ENCODE measurements at regions not wholly inside any gene's neighbourhood (a gene's known extent, or its start where the extent isn't known, plus 50 kb on each side); places are given as distances from the start of the nearest gene placed in this dataset.

GRCh38 chr10:64814201-64814600, 1293.0 kb downstream of the REEP3 start:
- H3K9ac ChIP-seq (ENCODE audit: low read length), result no peak overlapping the region
- no peaks in the 10 kb centered on the region for H3K27me3 ChIP-seq (ENCODE audit: low read length)
- no peak overlapping the region for H3K27ac ChIP-seq (ENCODE audit: low read depth, low read length)
- H3F3A ChIP-seq (ENCODE audit: insufficient read depth), result no peaks in the 10 kb centered on the region
- H2AFZ ChIP-seq (ENCODE audit: low read depth, low read length, severe bottlenecking), result no peak overlapping the region
- H3K79me2 ChIP-seq (ENCODE audit: insufficient read depth, low read length), result no peaks in the 10 kb centered on the region
- H4K20me1 ChIP-seq (ENCODE audit: low read depth, low read length), result no peaks in the 10 kb centered on the region
- H3K36me3 ChIP-seq (ENCODE audit: low read length), result no peaks in the 10 kb centered on the region
- H3K9me3 ChIP-seq (ENCODE audit: insufficient read depth, low read length), result no peaks in the 10 kb centered on the region
- no peak overlapping the region for H3K4me2 ChIP-seq (ENCODE audit: low read depth, low read length, poor library complexity, severe bottlenecking)
- H3K9me2 ChIP-seq (replicated peaks; ENCODE audit: insufficient read depth, low read length), result no peaks in the 10 kb centered on the region
- TF ChIP-seq CTCF (IDR thresholded peaks at IDR 0.05; ENCODE audit: insufficient read depth, low read length, poor library complexity, severe bottlenecking) (no peak), EZH2phosphoT487 (conservative IDR thresholded peaks at IDR 0.05; ENCODE audit: low read length) (no peak)
- no peak overlapping the region for H3K4me3 ChIP-seq (ENCODE audit: insufficient read depth, low read length, poor library complexity, severe bottlenecking)

- Histone ChIP-seq H3K36me3 (ENCODE audit: low read length) (no peaks in the 10 kb centered on the region), H2AFZ (ENCODE audit: low read depth, low read length, severe bottlenecking) (no peak overlapping the region), H4K20me1 (ENCODE audit: low read depth, low read length) (no peaks in the 10 kb centered on the region), H3K27ac (ENCODE audit: low read depth, low read length) (no peak overlapping the region), H3K9me3 (ENCODE audit: insufficient read depth, low read length) (no peaks in the 10 kb centered on the region), H3K9me2 (replicated peaks; ENCODE audit: insufficient read depth, low read length) (no peaks in the 10 kb centered on the region), H3K9ac (ENCODE audit: low read length) (no peak overlapping the region), H3K4me2 (ENCODE audit: low read depth, low read length, poor library complexity, severe bottlenecking) (no peak overlapping the region), H3K79me2 (ENCODE audit: insufficient read depth, low read length) (no peaks in the 10 kb centered on the region), H3F3A (ENCODE audit: insufficient read depth) (no peaks in the 10 kb centered on the region), H3K4me3 (ENCODE audit: insufficient read depth, low read length, poor library complexity, severe bottlenecking) (no peak overlapping the region), H3K27me3 (ENCODE audit: low read length) (no peaks in the 10 kb centered on the region)
- TF ChIP-seq EZH2phosphoT487 (conservative IDR thresholded peaks at IDR 0.05; ENCODE audit: low read length), result no peak
- no peak for TF ChIP-seq CTCF (IDR thresholded peaks at IDR 0.05; ENCODE audit: insufficient read depth, low read length, poor library complexity, severe bottlenecking)
Measured at GRCh38 chr10:64829888-64830412, 1308.7 kb downstream of the REEP3 start.

- Histone ChIP-seq H3K9ac (ENCODE audit: low read length) (no peak overlapping the region), H3K36me3 (ENCODE audit: low read length) (no peaks in the 10 kb centered on the region), H3K4me3 (ENCODE audit: insufficient read depth, low read length, poor library complexity, severe bottlenecking) (no peak overlapping the region), H3K27ac (ENCODE audit: low read depth, low read length) (no peak overlapping the region), H3K9me3 (ENCODE audit: insufficient read depth, low read length) (no peaks in the 10 kb centered on the region), H3F3A (ENCODE audit: insufficient read depth) (no peaks in the 10 kb centered on the region), H4K20me1 (ENCODE audit: low read depth, low read length) (no peaks in the 10 kb centered on the region), H3K9me2 (replicated peaks; ENCODE audit: insufficient read depth, low read length) (no peaks in the 10 kb centered on the region), H3K79me2 (ENCODE audit: insufficient read depth, low read length) (no peaks in the 10 kb centered on the region), H3K4me2 (ENCODE audit: low read depth, low read length, poor library complexity, severe bottlenecking) (no peak overlapping the region), H3K27me3 (ENCODE audit: low read length) (no peaks in the 10 kb centered on the region), H2AFZ (ENCODE audit: low read depth, low read length, severe bottlenecking) (no peak overlapping the region)
- TF ChIP-seq CTCF (IDR thresholded peaks at IDR 0.05; ENCODE audit: insufficient read depth, low read length, poor library complexity, severe bottlenecking) (no peak), EZH2phosphoT487 (conservative IDR thresholded peaks at IDR 0.05; ENCODE audit: low read length) (no peak)
Measured at GRCh38 chr10:64830869-64831268, 1309.7 kb downstream of the REEP3 start.
